ENCODE measurements at regions not wholly inside any gene's neighbourhood (a gene's known extent, or its start where the extent isn't known, plus 50 kb on each side); places are given as distances from the start of the nearest gene placed in this dataset.
"Not testable (repeated sequence)": the region's sequence is repeated elsewhere in the genome, so short reads cannot be mapped to it uniquely, and the experiment has no call there.

GRCh38 chr13:62115831-62116230, 700.2 kb upstream of the PCDH20 start:
- H3K9me3 ChIP-seq, result no peaks in the 10 kb centered on the region
- H3K4me3 ChIP-seq, result no peak overlapping the region
- H3K27ac ChIP-seq, result no peak overlapping the region
- no peak for DNase-seq (ENCODE audit: low spot score in 2 of 2)
- WGBS, result 78% methylated on average over 4 of the region's 4 CpGs
- no peaks in the 10 kb centered on the region for H3K36me3 ChIP-seq
- no peaks in the 10 kb centered on the region for H3K27me3 ChIP-seq
- no peaks in the 10 kb centered on the region for H3K4me1 ChIP-seq
- TF ChIP-seq POLR2AphosphoS5 (IDR thresholded peaks at IDR 0.05), result no peak
- TF ChIP-seq EP300 (IDR thresholded peaks at IDR 0.05), result no peak
- no peak for TF ChIP-seq CTCF (IDR thresholded peaks at IDR 0.05)
- TF ChIP-seq POLR2A (IDR thresholded peaks at IDR 0.05), result no peak

- no peak for DNase-seq (ENCODE audit: low spot score in 2 of 2)
- Histone ChIP-seq H3K27ac (no peak overlapping the region), H3K4me3 (no peak overlapping the region), H3K4me1 (no peaks in the 10 kb centered on the region), H3K27me3 (no peaks in the 10 kb centered on the region), H3K36me3 (no peaks in the 10 kb centered on the region), H3K9me3 (no peaks in the 10 kb centered on the region)
- WGBS, result 72% methylated on average over 3 of the region's 3 CpGs
- TF ChIP-seq POLR2AphosphoS5 (IDR thresholded peaks at IDR 0.05) (no peak), CTCF (IDR thresholded peaks at IDR 0.05) (no peak), EP300 (IDR thresholded peaks at IDR 0.05) (no peak), POLR2A (IDR thresholded peaks at IDR 0.05) (no peak)
These were observed 697.5 kb upstream of the PCDH20 start for GRCh38 chr13:62113179-62113578.

- WGBS, result 79% methylated on average over 4 of the region's 4 CpGs
- Histone ChIP-seq H3K36me3 (no peaks in the 10 kb centered on the region), H3K9me3 (no peaks in the 10 kb centered on the region), H3K27me3 (no peaks in the 10 kb centered on the region), H3K4me1 (no peaks in the 10 kb centered on the region), H3K27ac (no peak overlapping the region), H3K4me3 (no peak overlapping the region)
- TF ChIP-seq EP300 (IDR thresholded peaks at IDR 0.05) (no peak), CTCF (IDR thresholded peaks at IDR 0.05) (no peak), POLR2AphosphoS5 (IDR thresholded peaks at IDR 0.05) (no peak), POLR2A (IDR thresholded peaks at IDR 0.05) (no peak)
- no peak for DNase-seq (ENCODE audit: low spot score in 2 of 2)
These were observed 694.4 kb upstream of the PCDH20 start for GRCh38 chr13:62110079-62110478.

- not testable (repeated sequence) for H3K4me3 ChIP-seq; H3K27ac ChIP-seq; H3K9me3 ChIP-seq; DNase-seq (ENCODE audit: low spot score in 2 of 2); H3K36me3 ChIP-seq; H3K27me3 ChIP-seq; H3K4me1 ChIP-seq
- WGBS, result 92% methylated on average over 7 of the region's 7 CpGs
These were observed 688.5 kb upstream of the PCDH20 start for GRCh38 chr13:62104136-62104535.

- DNase-seq (ENCODE audit: low spot score in 2 of 2), result no peak
- H3K4me3 ChIP-seq, result no peak overlapping the region
- TF ChIP-seq POLR2AphosphoS5 (IDR thresholded peaks at IDR 0.05), result no peak
- no peak for TF ChIP-seq CTCF (IDR thresholded peaks at IDR 0.05)
- TF ChIP-seq EP300 (IDR thresholded peaks at IDR 0.05), result no peak
- TF ChIP-seq POLR2A (IDR thresholded peaks at IDR 0.05), result no peak
- H3K9me3 ChIP-seq, result no peaks in the 10 kb centered on the region
- no peaks in the 10 kb centered on the region for H3K27me3 ChIP-seq
- WGBS, result 46% methylated on average over 1 of the region's 1 CpG
- H3K4me1 ChIP-seq, result no peaks in the 10 kb centered on the region
- no peaks in the 10 kb centered on the region for H3K36me3 ChIP-seq
- no peak overlapping the region for H3K27ac ChIP-seq
These were observed 681.0 kb upstream of the PCDH20 start for GRCh38 chr13:62096652-62097051.

GRCh38 chr13:62094932-62095331, 679.3 kb upstream of the PCDH20 start:
- Histone ChIP-seq H3K9me3 (no peaks in the 10 kb centered on the region), H3K4me1 (no peaks in the 10 kb centered on the region), H3K36me3 (no peaks in the 10 kb centered on the region), H3K4me3 (no peak overlapping the region), H3K27me3 (no peaks in the 10 kb centered on the region), H3K27ac (no peak overlapping the region)
- DNase-seq (ENCODE audit: low spot score in 2 of 2), result no peak
- 92% methylated on average over 1 of the region's 1 CpG for WGBS
- TF ChIP-seq CTCF (IDR thresholded peaks at IDR 0.05) (no peak), POLR2AphosphoS5 (IDR thresholded peaks at IDR 0.05) (no peak), EP300 (IDR thresholded peaks at IDR 0.05) (no peak), POLR2A (IDR thresholded peaks at IDR 0.05) (no peak)

All from suprapubic skin (tissue), 4 donors.